ENCODE measurements at regions not wholly inside any gene's neighbourhood (a gene's known extent, or its start where the extent isn't known, plus 50 kb on each side); places are given as distances from the start of the nearest gene placed in this dataset.

GRCh38 chr4:63708661-63709060, 700.6 kb downstream of the TECRL start:
- DNase-seq (ENCODE audit: low spot score) (no peak), FAIRE-seq (no peak), ATAC-seq (no peak)
- whole genome bisulfite sequencing (ENCODE audit: low lambda C conversion rate): 5% methylated on average over 2 of the region's 2 CpGs
- H3K79me2 ChIP-seq (ENCODE audit: insufficient read depth, low read length): no peaks in the 10 kb centered on the region
- no peaks in the 10 kb centered on the region for H4K20me1 ChIP-seq (ENCODE audit: insufficient read depth, low read length)
- no peaks in the 10 kb centered on the region for H3K9me3 ChIP-seq (ENCODE audit: low read length)
- no peaks in the 10 kb centered on the region for H3K36me3 ChIP-seq (replicated peaks in 1 of 2; ENCODE audit: control insufficient read depth in 1 of 2, insufficient read depth in 2 of 2, low read length in 2 of 2)
- intact Hi-C loops (cut with micrococcal nuclease; ENCODE audit: unreplicated experiment) (no loop called here), in situ Hi-C loops (cut with HindIII; ENCODE audit: extremely low pct_ligation_motif_present, low pct_unique_long_range_greater_than_20kb) (no loop called here)
- ChIA-PET POLR2A (no interaction called here), CTCF (ENCODE audit: low intra/inter-chr PET ratio, low total read pairs) (no interaction called here)
- no peak overlapping the region for H3K4me3 ChIP-seq (replicated peaks in 1 of 3; ENCODE audit: insufficient read depth in 1 of 3, low read depth in 2 of 3, low read length in 3 of 3)
- BruUV-seq (replicated peaks): no TSS peak
- H3K9ac ChIP-seq (ENCODE audit: insufficient read depth, low read depth, low read length): no peak overlapping the region
- H3K27me3 ChIP-seq (ENCODE audit: control insufficient read depth in 1 of 2, insufficient read depth in 2 of 2, low read length in 2 of 2): no peaks in the 10 kb centered on the region
- H3K27ac ChIP-seq (ENCODE audit: extremely low read length, insufficient read depth, low read length): no peak overlapping the region
- TF ChIP-seq CEBPZ (IDR thresholded peaks at IDR 0.05; ENCODE audit: low read length): no peak
- H3K4me2 ChIP-seq (ENCODE audit: low read depth, low read length): no peak overlapping the region
- H3K4me1 ChIP-seq (ENCODE audit: insufficient read depth, low read length): no peaks in the 10 kb centered on the region
- H2AFZ ChIP-seq (ENCODE audit: low read length): no peak overlapping the region

GRCh38 chr4:63700569-63700968, 708.7 kb downstream of the TECRL start:
- in situ Hi-C loops (cut with HindIII; ENCODE audit: extremely low pct_ligation_motif_present, low pct_unique_long_range_greater_than_20kb): no loop called here
- ATAC-seq: no peak
- FAIRE-seq: no peak
- Histone ChIP-seq H3K9me3 (ENCODE audit: low read length) (no peaks in the 10 kb centered on the region), H3K79me2 (ENCODE audit: insufficient read depth, low read length) (no peaks in the 10 kb centered on the region), H3K27ac (ENCODE audit: extremely low read length, insufficient read depth, low read length) (no peak overlapping the region), H3K4me3 (replicated peaks in 1 of 3; ENCODE audit: insufficient read depth in 1 of 3, low read depth in 2 of 3, low read length in 3 of 3) (no peak overlapping the region), H3K4me1 (ENCODE audit: insufficient read depth, low read length) (no peaks in the 10 kb centered on the region), H3K4me2 (ENCODE audit: low read depth, low read length) (no peak overlapping the region), H4K20me1 (ENCODE audit: insufficient read depth, low read length) (no peaks in the 10 kb centered on the region), H3K9ac (ENCODE audit: insufficient read depth, low read depth, low read length) (no peak overlapping the region), H3K36me3 (replicated peaks in 1 of 2; ENCODE audit: control insufficient read depth in 1 of 2, insufficient read depth in 2 of 2, low read length in 2 of 2) (no peaks in the 10 kb centered on the region), H2AFZ (ENCODE audit: low read length) (no peak overlapping the region), H3K27me3 (ENCODE audit: control insufficient read depth in 1 of 2, insufficient read depth in 2 of 2, low read length in 2 of 2) (no peaks in the 10 kb centered on the region)
- POLR2A ChIA-PET: no interaction called here
- WGBS (ENCODE audit: low lambda C conversion rate): 6% methylated on average over 4 of the region's 6 CpGs
- intact Hi-C loops (cut with micrococcal nuclease; ENCODE audit: unreplicated experiment): no loop called here
- DNase-seq (ENCODE audit: low spot score): no peak
- BruUV-seq (replicated peaks): no TSS peak
- CTCF ChIA-PET (ENCODE audit: low intra/inter-chr PET ratio, low total read pairs): no interaction called here
- TF ChIP-seq ISX (CRISPR knock-in tag; conservative IDR thresholded peaks at IDR 0.05) (no peak), RAD21 (CRISPR knock-in tag; IDR thresholded peaks at IDR 0.05) (no peak), MLLT10 (CRISPR knock-in tag; IDR thresholded peaks at IDR 0.05) (no peak), REXO4 (CRISPR knock-in tag; IDR thresholded peaks at IDR 0.05; ENCODE audit: borderline replicate concordance) (no peak), SKIL (CRISPR knock-in tag; IDR thresholded peaks at IDR 0.05; ENCODE audit: borderline replicate concordance) (no peak), ZNF670 (CRISPR knock-in tag; IDR thresholded peaks at IDR 0.05; ENCODE audit: borderline replicate concordance) (no peak), TFAP4 (IDR thresholded peaks at IDR 0.05; ENCODE audit: borderline replicate concordance, low read depth) (no peak), ADNP (CRISPR knock-in tag; IDR thresholded peaks at IDR 0.05) (no peak), GTF2F1 (IDR thresholded peaks at IDR 0.05; ENCODE audit: low read length) (no peak), ATF4 (CRISPR knock-in tag; IDR thresholded peaks at IDR 0.05) (no peak), HIVEP1 (CRISPR knock-in tag; IDR thresholded peaks at IDR 0.05) (no peak), ZNF431 (CRISPR knock-in tag; IDR thresholded peaks at IDR 0.05; ENCODE audit: borderline replicate concordance, low read depth) (no peak)

Data from HepG2 (cell line).